Astrocyte (in vitro differentiated cells and primary cell): ENCODE measurements at regions not wholly inside any gene's neighbourhood (a gene's known extent, or its start where the extent isn't known, plus 50 kb on each side); places are given as distances from the start of the nearest gene placed in this dataset.

Experiments
- DNase-seq: peaks from one replicate; pipeline ENCODE4 v3.0.0-alpha.2; 2010; ENCODE audit warnings: low read depth
- FAIRE-seq: peaks from 2 replicates; lab custom pipeline; 2011; peaks lifted over from hg19 to GRCh38; lab: Jason Lieb, UNC
- H2AFZ ChIP-seq: 2 replicates; pipeline ENCODE4 v1.6.0; 2012; ENCODE audit warnings: low read depth, low read length, inconsistent platforms
- H3K27ac ChIP-seq: 2 replicates; pipeline ENCODE4 v1.5.1; 2011; ENCODE audit warnings: low read depth, low read length, inconsistent platforms
- H3K27me3 ChIP-seq: 2 replicates; pipeline ENCODE4 v1.6.0; 2011; ENCODE audit warnings: low read length, inconsistent platforms; ENCODE audit not compliant: insufficient read depth
- H3K36me3 ChIP-seq: 2 replicates; pipeline ENCODE4 v1.5.1; 2011; ENCODE audit warnings: low read length, inconsistent platforms; ENCODE audit not compliant: insufficient read depth
- H3K4me1 ChIP-seq: 2 replicates; pipeline ENCODE4 v1.5.1; 2011; ENCODE audit warnings: low read length, inconsistent platforms; ENCODE audit not compliant: insufficient read depth
- H3K4me2 ChIP-seq: 2 replicates; pipeline ENCODE4 v1.6.0; 2012; ENCODE audit warnings: low read length, inconsistent platforms
- H3K4me3 ChIP-seq: 2 replicates; pipeline ENCODE4 v1.5.1; 2011; ENCODE audit warnings: low read depth, mild to moderate bottlenecking, low read length, inconsistent platforms; ENCODE audit not compliant: insufficient read depth
- H3K79me2 ChIP-seq: 2 replicates; pipeline ENCODE4 v1.6.0; 2012; ENCODE audit warnings: mild to moderate bottlenecking, low read length, inconsistent platforms; ENCODE audit not compliant: insufficient read depth
- H3K9ac ChIP-seq: 2 replicates; pipeline ENCODE4 v1.6.0; 2012; ENCODE audit warnings: mild to moderate bottlenecking, low read length, inconsistent platforms
- H3K9me3 ChIP-seq: 2 replicates; pipeline ENCODE4 v1.5.1; 2012; ENCODE audit warnings: low read depth, mild to moderate bottlenecking, low read length, inconsistent platforms; ENCODE audit not compliant: insufficient read depth
- H4K20me1 ChIP-seq: 2 replicates; pipeline ENCODE4 v1.6.0; 2012; ENCODE audit warnings: low read length, inconsistent platforms; ENCODE audit not compliant: insufficient read depth
- H3K27ac Mint-ChIP-seq: one replicate; pipeline ENCODE4 v1.8.0; 2021; ENCODE audit warnings: mild to moderate bottlenecking, mixed read lengths; ENCODE audit not compliant: unreplicated experiment
- H3K27me3 Mint-ChIP-seq: one replicate; pipeline ENCODE4 v1.8.0; 2021; ENCODE audit warnings: low read depth, mixed read lengths; ENCODE audit not compliant: unreplicated experiment
- H3K36me3 Mint-ChIP-seq: one replicate; pipeline ENCODE4 v1.8.0; 2021; ENCODE audit warnings: low read depth, mixed read lengths; ENCODE audit not compliant: unreplicated experiment
- H3K4me1 Mint-ChIP-seq: one replicate; pipeline ENCODE4 v1.8.0; 2021; ENCODE audit warnings: low read depth, mixed read lengths; ENCODE audit not compliant: unreplicated experiment
- H3K4me3 Mint-ChIP-seq: one replicate; pipeline ENCODE4 v1.8.0; 2021; ENCODE audit warnings: mild to moderate bottlenecking, moderate library complexity, mixed read lengths; ENCODE audit not compliant: unreplicated experiment
- H3K9me3 Mint-ChIP-seq: one replicate; pipeline ENCODE4 v1.8.0; 2021; ENCODE audit warnings: mild to moderate bottlenecking, mixed read lengths; ENCODE audit not compliant: unreplicated experiment
- CTCF ChIP-seq: IDR thresholded peaks from 2 replicates; pipeline ENCODE4 v1.5.1; 2011; ENCODE audit warnings: low read depth, mild to moderate bottlenecking, inconsistent platforms, low read length, moderate library complexity; ENCODE audit not compliant: insufficient read depth
- EZH2 ChIP-seq: IDR thresholded peaks from 2 replicates; pipeline ENCODE4 v1.6.1; 2012; ENCODE audit warnings: mild to moderate bottlenecking, low read length, inconsistent platforms; ENCODE audit not compliant: insufficient read depth

GRCh38 chr10:6643962-6644361 is 63.9 kb upstream of the PRKCQ start:
- Mint-ChIP-seq H3K27ac (no peak overlapping the region), H3K4me3 (no peak overlapping the region)
- TF ChIP-seq EZH2 (no peak), CTCF (no peak)

GRCh38 chr10:6642876-6643275 is 62.8 kb upstream of the PRKCQ start:
- TF ChIP-seq CTCF (no peak), EZH2 (no peak)
- no peaks in the 10 kb centered on the region for H3K9me3 Mint-ChIP-seq
- no peak for DNase-seq
- Histone ChIP-seq H3K9me3 (no peaks in the 10 kb centered on the region), H3K4me1 (no peaks in the 10 kb centered on the region), H2AFZ (no peak overlapping the region), H3K4me2 (no peak overlapping the region), H3K4me3 (no peak overlapping the region), H3K9ac (no peak overlapping the region), H3K79me2 (no peaks in the 10 kb centered on the region), H3K27ac (no peak overlapping the region), H3K27me3 (no peaks in the 10 kb centered on the region), H4K20me1 (no peaks in the 10 kb centered on the region), H3K36me3 (no peaks in the 10 kb centered on the region)
- no peak overlapping the region for H3K27ac Mint-ChIP-seq
- no peaks in the 10 kb centered on the region for H3K27me3 Mint-ChIP-seq
- H3K4me1 Mint-ChIP-seq, result no peaks in the 10 kb centered on the region
- no peak for FAIRE-seq
- no peaks in the 10 kb centered on the region for H3K36me3 Mint-ChIP-seq
- no peak overlapping the region for H3K4me3 Mint-ChIP-seq

More at GRCh38 chr10:6643962-6644361, 63.9 kb upstream of the PRKCQ start:
- no peaks in the 10 kb centered on the region for H3K4me1 Mint-ChIP-seq
- H3K27ac ChIP-seq, result no peak overlapping the region
- no peaks in the 10 kb centered on the region for H3K36me3 Mint-ChIP-seq
- H2AFZ ChIP-seq, result no peak overlapping the region
- no peak overlapping the region for H3K4me2 ChIP-seq
- H3K9me3 Mint-ChIP-seq, result no peaks in the 10 kb centered on the region
- no peak overlapping the region for H3K9ac ChIP-seq
- no peaks in the 10 kb centered on the region for H3K27me3 Mint-ChIP-seq
- no peaks in the 10 kb centered on the region for H4K20me1 ChIP-seq
- no peak for FAIRE-seq
- no peak overlapping the region for H3K4me3 ChIP-seq
- no peaks in the 10 kb centered on the region for H3K27me3 ChIP-seq
- no peaks in the 10 kb centered on the region for H3K4me1 ChIP-seq
- no peaks in the 10 kb centered on the region for H3K36me3 ChIP-seq
- H3K79me2 ChIP-seq, result no peaks in the 10 kb centered on the region
- no peaks in the 10 kb centered on the region for H3K9me3 ChIP-seq
- no peak for DNase-seq

GRCh38 chr10:6640433-6641040 is 60.5 kb upstream of the PRKCQ start:
- Mint-ChIP-seq H3K4me3 (no peak overlapping the region), H3K36me3 (no peaks in the 10 kb centered on the region), H3K4me1 (no peaks in the 10 kb centered on the region), H3K27me3 (peaks cover 11% of the 10 kb centered on the region), H3K27ac (no peak overlapping the region), H3K9me3 (peaks cover 2% of the 10 kb centered on the region)
- Histone ChIP-seq H3K4me2 (no peak overlapping the region), H3K9me3 (no peaks in the 10 kb centered on the region), H3K27me3 (no peaks in the 10 kb centered on the region), H3K27ac (no peak overlapping the region), H3K4me3 (no peak overlapping the region), H3K36me3 (no peaks in the 10 kb centered on the region), H4K20me1 (no peaks in the 10 kb centered on the region), H3K4me1 (no peaks in the 10 kb centered on the region), H3K9ac (no peak overlapping the region), H3K79me2 (no peaks in the 10 kb centered on the region), H2AFZ (no peak overlapping the region)
- TF ChIP-seq CTCF, result no peak
- no peak for TF ChIP-seq EZH2
- DNase-seq (no peak), FAIRE-seq (no peak)
